ENCODE measurements at regions not wholly inside any gene's neighbourhood (a gene's known extent, or its start where the extent isn't known, plus 50 kb on each side); places are given as distances from the start of the nearest gene placed in this dataset.

GRCh38 chr1:112231331-112231730 lies 164.7 kb upstream of the CTTNBP2NL start:
- DNase-seq = no peak

- no peak for DNase-seq
These were observed 163.2 kb upstream of the CTTNBP2NL start for GRCh38 chr1:112232848-112233247.

GRCh38 chr1:112234710-112235109 lies 161.3 kb upstream of the CTTNBP2NL start:
- no peak for DNase-seq

- no peak for DNase-seq
These were observed 157.9 kb upstream of the CTTNBP2NL start for GRCh38 chr1:112237983-112238545.

GRCh38 chr1:112239683-112240330 lies 156.2 kb upstream of the CTTNBP2NL start:
- DNase-seq = no peak

- no peak for DNase-seq
These were observed 153.5 kb upstream of the CTTNBP2NL start for GRCh38 chr1:112242470-112242869.

- no peak for DNase-seq
These were observed 151.9 kb upstream of the CTTNBP2NL start for GRCh38 chr1:112244131-112244530.

- no peak for DNase-seq
These were observed 150.9 kb upstream of the CTTNBP2NL start for GRCh38 chr1:112245114-112245513.

GRCh38 chr1:112247036-112247597 lies 148.9 kb upstream of the CTTNBP2NL start:
- DNase-seq = no peak

GRCh38 chr1:112247961-112248360 lies 148.1 kb upstream of the CTTNBP2NL start:
- DNase-seq = no peak

GRCh38 chr1:112250892-112251291 lies 145.1 kb upstream of the CTTNBP2NL start:
- DNase-seq = no peak

GRCh38 chr1:112251766-112252506 lies 144.1 kb upstream of the CTTNBP2NL start:
- DNase-seq = no peak

GRCh38 chr1:112253366-112253765 lies 142.6 kb upstream of the CTTNBP2NL start:
- no peak for DNase-seq

GRCh38 chr1:112255080-112255479 lies 140.9 kb upstream of the CTTNBP2NL start:
- no peak for DNase-seq

GRCh38 chr1:112256411-112256810 lies 139.6 kb upstream of the CTTNBP2NL start:
- no peak for DNase-seq

GRCh38 chr1:112257043-112257835 lies 138.8 kb upstream of the CTTNBP2NL start:
- no peak for DNase-seq

- no peak for DNase-seq
These were observed 135.3 kb upstream of the CTTNBP2NL start for GRCh38 chr1:112260699-112261098.

GRCh38 chr1:112262316-112262715 lies 133.7 kb upstream of the CTTNBP2NL start:
- no peak for DNase-seq

- no peak for DNase-seq
These were observed 133.0 kb upstream of the CTTNBP2NL start for GRCh38 chr1:112263042-112263441.

- DNase-seq = no peak
These were observed 132.6 kb upstream of the CTTNBP2NL start for GRCh38 chr1:112263453-112263852.

- DNase-seq = no peak
These were observed 132.0 kb upstream of the CTTNBP2NL start for GRCh38 chr1:112264010-112264409.

GRCh38 chr1:112264553-112264952 lies 131.5 kb upstream of the CTTNBP2NL start:
- no peak for DNase-seq

- no peak for DNase-seq
These were observed 130.1 kb upstream of the CTTNBP2NL start for GRCh38 chr1:112265931-112266330.

Measured in eye (tissue), 1 donor.